NCI-H128 (cell line): ENCODE measurements at regions not wholly inside any gene's neighbourhood (a gene's known extent, or its start where the extent isn't known, plus 50 kb on each side); places are given as distances from the start of the nearest gene placed in this dataset.
"Not testable (repeated sequence)": the region's sequence is repeated elsewhere in the genome, so short reads cannot be mapped to it uniquely, and the experiment has no call there.

Experiments used
- DNase-seq: peaks from one replicate; lab custom pipeline; 2025; ENCODE audit not compliant: unreplicated experiment; lab: John Stamatoyannopoulos, UW

DNA sequence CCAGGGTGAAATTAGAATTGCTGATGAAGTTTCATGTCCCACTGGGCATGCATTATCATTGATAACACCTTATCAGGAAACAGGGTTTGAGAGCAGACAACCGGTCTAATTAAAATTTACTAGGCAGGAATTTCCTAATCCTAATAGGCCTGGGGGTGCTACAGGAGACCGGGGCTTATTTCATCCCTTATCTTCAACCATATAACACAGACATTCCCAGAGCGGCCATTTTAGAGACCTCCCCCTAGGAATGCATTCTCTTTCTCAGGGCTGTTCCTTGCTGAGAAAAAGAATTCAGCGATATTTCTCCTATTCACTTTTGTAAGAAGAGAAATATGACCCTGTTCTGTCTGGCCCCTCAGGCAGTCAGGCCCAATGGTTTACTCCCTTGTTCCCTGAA is 82.8 kb upstream of the PCAT7 start:
- not testable (repeated sequence) for DNase-seq

DNA sequence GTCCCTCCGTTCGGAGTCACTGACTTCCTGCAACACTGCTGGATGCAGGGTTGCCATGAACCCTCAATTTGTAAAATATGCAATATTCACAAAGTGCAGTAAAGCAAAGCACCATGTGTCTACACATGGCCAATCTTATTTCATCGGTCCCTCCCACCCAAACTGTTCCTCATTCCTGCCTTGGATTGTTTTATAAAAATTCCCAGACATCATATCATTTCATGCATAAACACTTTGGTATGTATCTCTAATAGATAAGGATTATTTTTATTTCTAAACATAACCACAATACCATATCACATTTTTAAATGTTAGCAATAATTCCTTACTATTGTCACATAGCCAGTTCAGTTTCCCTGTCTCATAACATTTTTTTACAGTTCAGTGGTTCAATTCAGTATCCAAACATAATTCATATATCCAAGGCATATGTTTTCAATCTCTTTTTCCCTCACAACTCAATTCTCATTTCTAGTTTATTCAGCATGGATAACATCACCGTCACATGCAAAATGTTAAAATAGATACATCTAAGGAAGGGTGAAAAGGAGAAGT is 82.0 kb upstream of the PCAT7 start:
- DNase-seq = no peak

DNA sequence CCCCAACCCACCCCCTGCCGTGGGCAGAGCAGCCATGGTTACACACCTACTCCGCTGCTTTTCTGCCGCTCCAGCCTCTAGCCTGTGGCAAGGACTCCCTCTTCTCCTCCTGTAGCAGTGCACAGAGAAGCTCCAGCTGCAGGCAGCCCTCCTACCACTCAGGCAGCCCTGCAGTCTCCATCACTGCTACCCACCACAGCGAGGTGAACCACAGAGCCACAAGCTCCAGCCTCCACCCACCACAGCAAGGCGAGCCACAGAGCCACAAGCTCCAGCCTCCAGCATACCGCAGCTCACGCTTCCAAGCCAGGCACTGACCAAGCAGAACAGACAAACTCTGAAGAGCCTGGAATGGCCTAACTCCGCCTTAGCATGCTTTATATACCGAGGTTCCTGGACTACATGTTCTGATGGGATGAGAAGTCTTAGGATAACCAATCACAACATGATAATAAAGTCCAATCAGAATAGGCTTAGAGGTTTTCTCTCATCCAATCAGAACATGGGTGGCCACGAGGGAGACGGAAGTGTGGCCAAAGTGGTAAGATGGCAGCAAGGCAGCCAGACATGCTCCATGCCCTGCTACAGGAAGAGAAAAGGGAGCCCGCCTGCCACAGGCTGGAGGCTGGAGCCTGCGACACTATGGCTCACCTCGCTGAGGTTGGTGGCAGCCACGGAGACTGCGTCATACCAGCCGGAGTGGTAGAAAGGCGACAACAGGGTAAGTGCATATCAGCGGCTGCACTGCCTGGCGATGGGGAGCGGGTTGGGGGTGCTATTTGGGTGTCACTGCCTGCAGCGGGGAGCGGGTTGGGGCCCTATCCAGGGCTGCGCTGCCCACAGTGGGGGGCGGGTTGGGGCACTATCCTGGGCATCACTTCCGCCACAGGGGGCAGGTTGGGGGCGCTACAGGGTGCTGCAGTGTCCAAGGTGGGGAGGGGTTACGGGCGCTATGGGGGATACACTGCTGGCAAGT is 75.8 kb upstream of the PCAT7 start:
- no peak for DNase-seq

DNA sequence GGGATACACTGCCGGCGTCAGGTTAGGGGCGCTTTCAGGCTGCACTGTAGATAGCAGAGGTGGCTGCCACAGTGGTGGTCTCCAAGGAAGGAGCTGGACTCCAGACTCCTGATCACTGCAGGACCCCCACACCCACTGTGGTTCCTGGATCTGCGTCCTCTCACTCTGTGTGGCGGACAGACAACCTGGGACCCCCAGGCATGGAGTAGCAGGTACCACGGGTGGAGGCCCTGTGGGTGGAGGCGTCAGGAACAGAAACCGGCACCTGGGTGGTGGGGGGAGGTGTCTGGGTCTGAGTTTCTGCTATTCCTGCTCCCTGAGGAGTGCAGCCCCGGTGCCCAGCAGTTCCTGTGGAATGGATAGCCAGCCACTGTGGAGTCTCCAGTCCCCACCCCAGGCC is 75.1 kb upstream of the PCAT7 start:
- DNase-seq = no peak

DNA sequence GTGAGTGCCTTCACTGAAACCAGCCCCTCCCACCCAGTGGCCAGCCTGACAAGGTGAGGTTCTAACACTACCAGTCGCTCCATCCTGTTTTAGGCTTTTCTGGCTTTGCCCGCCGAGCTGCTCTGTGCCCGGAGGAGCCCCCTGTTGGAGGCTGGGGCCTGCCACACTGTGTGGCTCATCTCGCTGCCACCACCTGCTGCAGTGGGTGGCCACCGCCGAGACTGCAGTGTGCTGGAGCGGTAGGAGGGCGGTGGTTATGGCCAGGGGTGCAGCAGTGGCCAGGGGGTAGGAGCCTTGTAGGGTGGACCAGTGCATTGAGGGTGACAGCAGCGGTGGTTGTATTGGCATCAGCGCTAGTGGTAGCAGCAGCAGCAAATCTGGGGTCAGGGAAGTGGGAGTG is 74.7 kb upstream of the PCAT7 start:
- DNase-seq = no peak

DNA sequence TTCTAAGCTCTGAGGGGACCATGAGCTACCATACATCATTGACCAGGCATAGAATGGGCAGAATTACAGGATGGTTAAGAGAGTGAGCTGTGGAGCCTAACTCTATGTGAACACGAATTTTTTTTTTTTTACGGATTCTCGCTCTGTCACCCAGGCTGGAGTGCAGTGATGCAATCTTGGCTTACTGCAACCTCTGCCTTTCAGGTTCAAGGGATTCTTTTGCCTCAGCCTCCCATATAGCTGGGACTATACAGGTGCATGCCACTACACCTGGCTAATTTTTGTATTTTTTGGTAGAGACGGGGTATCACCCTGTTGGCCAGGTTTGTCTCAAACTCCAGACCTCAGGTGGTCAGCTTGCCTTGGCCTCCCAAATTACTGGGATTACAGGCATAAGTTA is 72.8 kb upstream of the PCAT7 start:
- no peak for DNase-seq

DNA sequence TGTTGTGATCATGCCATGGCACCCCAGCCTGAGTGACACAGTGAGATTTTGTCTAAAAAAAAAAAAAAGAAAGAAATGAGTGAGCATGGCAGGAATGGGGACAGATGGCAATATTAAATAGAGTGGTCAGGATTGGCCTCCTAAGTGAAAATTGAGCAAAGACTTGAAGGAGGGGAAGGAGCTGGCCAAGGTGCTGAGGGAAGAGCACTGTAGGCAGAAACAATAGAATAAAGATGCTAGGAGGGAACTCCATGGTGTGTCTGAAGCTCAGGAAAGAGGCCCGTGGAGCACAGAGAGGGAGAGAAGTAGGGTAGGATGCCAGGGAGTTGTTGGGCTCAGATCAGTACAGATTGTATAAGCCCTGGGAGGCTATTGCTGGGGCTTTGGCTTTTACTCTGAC is 64.4 kb upstream of the PCAT7 start:
- no peak for DNase-seq

DNA sequence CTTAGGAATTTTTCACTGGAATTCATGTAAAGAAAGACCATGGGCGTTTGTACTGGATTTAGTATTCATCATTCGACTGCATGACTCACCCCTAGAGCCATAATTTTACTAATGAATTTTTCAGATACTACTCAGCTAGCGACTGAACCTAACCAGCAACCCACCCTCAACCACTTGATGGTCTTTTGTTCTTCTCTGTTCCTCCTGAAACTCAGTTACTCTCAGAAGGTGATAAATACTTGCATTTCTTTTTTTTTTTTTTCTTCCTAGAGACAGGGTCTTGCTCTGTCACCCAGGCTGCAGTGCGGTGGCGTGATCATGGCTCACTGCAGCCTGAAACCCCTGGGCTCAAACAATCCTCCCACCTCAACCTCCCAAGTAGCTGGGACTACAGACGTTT is 62.8 kb upstream of the PCAT7 start:
- DNase-seq = not testable (repeated sequence)

DNA sequence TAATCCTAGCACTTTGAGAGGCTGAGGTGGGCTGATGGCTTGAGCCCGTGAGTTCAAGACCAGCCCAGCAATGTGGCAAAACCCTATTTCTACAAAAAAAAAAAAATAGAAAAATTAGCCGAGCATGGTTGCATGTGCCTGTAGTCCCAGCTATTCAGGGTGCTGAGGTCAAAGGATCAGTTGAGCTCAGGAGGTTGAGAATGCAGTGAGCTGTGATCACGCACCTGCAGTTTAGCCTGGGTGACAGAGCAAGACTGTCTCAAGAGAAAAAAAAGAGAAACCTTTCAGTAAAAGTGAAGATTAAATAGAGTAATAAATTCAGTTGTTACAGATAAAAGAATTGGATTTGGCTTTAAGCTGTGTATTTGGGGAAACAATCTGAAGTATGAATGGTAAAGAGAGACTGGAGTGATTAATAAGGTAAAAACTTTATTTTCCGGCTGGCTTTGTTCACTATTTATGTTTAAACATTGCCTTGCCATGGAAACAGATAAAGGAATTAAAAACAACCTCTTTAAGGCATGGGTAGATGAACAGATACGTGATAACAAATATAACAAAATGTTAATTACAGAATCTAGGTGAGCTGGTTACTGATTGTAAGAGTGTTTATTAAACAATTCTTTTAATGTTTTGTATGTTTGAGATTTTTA is 56.0 kb upstream of the PCAT7 start:
- no peak for DNase-seq

DNA sequence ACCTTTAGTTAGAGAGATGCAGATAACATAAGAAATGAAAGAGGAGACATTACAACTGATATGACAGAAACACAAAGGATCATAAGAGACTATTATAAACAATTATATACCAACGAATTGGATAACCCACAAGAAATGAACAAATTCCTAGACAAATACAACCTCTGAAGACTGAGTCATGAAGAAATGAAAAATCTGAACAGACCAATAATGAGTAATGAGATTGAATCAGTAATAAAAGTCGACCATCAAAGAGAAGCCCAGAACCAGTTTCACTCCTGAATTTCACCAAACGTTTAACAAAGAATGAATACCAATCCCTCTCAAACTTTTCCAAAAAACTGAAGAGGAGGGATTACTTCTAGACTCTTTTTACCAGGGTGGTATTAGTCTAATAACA is 50.5 kb upstream of the PCAT7 start:
- DNase-seq = no peak
